ENCODE measurements at regions not wholly inside any gene's neighbourhood (a gene's known extent, or its start where the extent isn't known, plus 50 kb on each side); places are given as distances from the start of the nearest gene placed in this dataset.

DNA sequence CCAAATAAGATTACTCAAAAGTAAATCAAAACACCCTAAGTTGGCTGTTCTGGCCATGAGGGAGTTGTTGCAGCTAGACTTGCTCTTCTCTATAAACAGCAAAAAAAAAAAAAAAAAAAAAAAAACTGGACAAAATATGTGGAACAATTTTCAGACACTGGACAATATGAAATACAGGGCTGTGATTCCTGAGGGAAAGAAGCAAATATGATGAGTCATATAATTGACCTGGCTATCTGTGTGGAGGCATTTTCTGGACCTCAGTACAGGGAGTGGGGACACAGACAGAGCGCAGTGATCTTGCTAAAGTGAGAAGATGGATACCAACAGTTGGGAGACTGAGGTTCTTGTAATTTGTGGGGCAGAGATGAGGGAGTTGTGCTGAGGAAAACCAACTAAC, 192.0 kb upstream of the HAND2 start:
- no peak for TF ChIP-seq CTCF (IDR thresholded peaks at IDR 0.05)
- no peak for TF ChIP-seq POLR2A (IDR thresholded peaks at IDR 0.05)
